A673 (cell line): ENCODE measurements at regions not wholly inside any gene's neighbourhood (a gene's known extent, or its start where the extent isn't known, plus 50 kb on each side); places are given as distances from the start of the nearest gene placed in this dataset.

ENCODE experiments used
- EZH2 ChIP-seq: fragments of 200-600 bp; sonication (generic); IDR thresholded peaks from 2 replicates; pipeline ENCODE4 v1.6.1; 2017; ENCODE audit warnings: borderline replicate concordance, low read depth, mild to moderate bottlenecking, mixed read lengths, antibody characterized with exemption, low read length; ENCODE audit not compliant: poor library complexity, severe bottlenecking
- TF ChIP-seq, protein P1 (sequence below): fragments of 300-800, 200-600 bp; sonication (generic); conservative IDR thresholded peaks from 2 replicates; pipeline ENCODE4 v1.5.1; 2017; ENCODE audit warnings: low read depth, mild to moderate bottlenecking, antibody characterized with exemption, low read length, moderate library complexity, mixed read lengths

DNA sequence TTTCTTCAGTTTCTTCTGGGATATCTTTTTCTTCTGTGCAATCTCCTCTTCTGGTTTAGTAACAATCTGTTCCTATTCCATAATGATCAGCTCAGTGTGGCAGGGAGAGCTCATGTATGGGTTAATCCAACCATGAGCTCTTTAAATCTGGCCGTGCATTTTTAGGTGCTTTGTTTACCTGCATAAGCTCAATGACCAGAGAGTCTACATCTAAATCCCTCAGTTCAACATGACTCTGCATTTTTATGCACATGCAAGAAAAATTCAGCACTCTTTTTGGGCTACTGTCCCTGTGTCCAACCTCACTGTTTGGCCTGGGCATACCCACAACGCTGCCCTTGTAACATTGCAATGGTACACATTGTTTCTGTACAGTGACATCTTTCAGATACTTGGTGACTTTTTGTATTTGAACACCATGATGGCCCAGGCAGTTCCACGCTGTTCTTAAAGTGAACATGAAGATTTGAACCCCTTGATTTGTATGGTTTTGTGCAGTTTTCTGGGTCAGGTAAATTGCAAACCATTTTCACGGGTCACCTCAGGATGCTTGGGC lies 243.3 kb upstream of the SRRM4 start:
- no peak for TF ChIP-seq EZH2
- TF ChIP-seq, protein P1, sequence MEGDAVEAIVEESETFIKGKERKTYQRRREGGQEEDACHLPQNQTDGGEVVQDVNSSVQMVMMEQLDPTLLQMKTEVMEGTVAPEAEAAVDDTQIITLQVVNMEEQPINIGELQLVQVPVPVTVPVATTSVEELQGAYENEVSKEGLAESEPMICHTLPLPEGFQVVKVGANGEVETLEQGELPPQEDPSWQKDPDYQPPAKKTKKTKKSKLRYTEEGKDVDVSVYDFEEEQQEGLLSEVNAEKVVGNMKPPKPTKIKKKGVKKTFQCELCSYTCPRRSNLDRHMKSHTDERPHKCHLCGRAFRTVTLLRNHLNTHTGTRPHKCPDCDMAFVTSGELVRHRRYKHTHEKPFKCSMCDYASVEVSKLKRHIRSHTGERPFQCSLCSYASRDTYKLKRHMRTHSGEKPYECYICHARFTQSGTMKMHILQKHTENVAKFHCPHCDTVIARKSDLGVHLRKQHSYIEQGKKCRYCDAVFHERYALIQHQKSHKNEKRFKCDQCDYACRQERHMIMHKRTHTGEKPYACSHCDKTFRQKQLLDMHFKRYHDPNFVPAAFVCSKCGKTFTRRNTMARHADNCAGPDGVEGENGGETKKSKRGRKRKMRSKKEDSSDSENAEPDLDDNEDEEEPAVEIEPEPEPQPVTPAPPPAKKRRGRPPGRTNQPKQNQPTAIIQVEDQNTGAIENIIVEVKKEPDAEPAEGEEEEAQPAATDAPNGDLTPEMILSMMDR = no peak
